H1 (cell line): ENCODE measurements at regions not wholly inside any gene's neighbourhood (a gene's known extent, or its start where the extent isn't known, plus 50 kb on each side); places are given as distances from the start of the nearest gene placed in this dataset.

Experiments
- CEBPB ChIP-seq: IDR thresholded peaks from 2 replicates; pipeline ENCODE4 v1.6.1; 2012; ENCODE audit warnings: low read depth, low read length
- CTCF ChIP-seq, 3 experiments: IDR thresholded peaks; 1 replicate in 2 of 3; 2 replicates in 1 of 3; pipeline versions ENCODE4 v1.5.1 to v1.6.1; 2011; ENCODE audit warnings: low read length in 3 of 3, mild to moderate bottlenecking in 3 of 3, inconsistent platforms in 2 of 3, low read depth in 1 of 3, moderate library complexity in 1 of 3; ENCODE audit not compliant: insufficient read depth in 1 of 3; ENCODE audit errors: control extremely low read depth in 1 of 3
- EP300 ChIP-seq, 2 experiments: IDR thresholded peaks; 1 replicate in 1 of 2; 2 replicates in 1 of 2; pipeline ENCODE4 v1.6.1; 2011 to 2012; ENCODE audit warnings: low read depth in 2 of 2, low read length in 2 of 2, mild to moderate bottlenecking in 2 of 2, borderline replicate concordance in 1 of 2, inconsistent platforms in 1 of 2, moderate library complexity in 1 of 2
- MAX ChIP-seq: IDR thresholded peaks from 2 replicates; pipeline ENCODE4 v1.6.1; 2012; ENCODE audit warnings: inconsistent platforms
- POLR2A ChIP-seq, 2 experiments: IDR thresholded peaks; 1 replicate in 1 of 2; 2 replicates in 1 of 2; pipeline ENCODE4 v1.6.1; 2011; ENCODE audit warnings: low read depth in 2 of 2, low read length in 2 of 2, mild to moderate bottlenecking in 2 of 2; ENCODE audit errors: control extremely low read depth in 1 of 2
- POU5F1 ChIP-seq: IDR thresholded peaks from 2 replicates; pipeline ENCODE4 v1.6.1; 2011; ENCODE audit warnings: low read depth, mild to moderate bottlenecking, low read length, moderate library complexity
- RAD21 ChIP-seq, 2 experiments: IDR thresholded peaks in 1 of 2; conservative IDR thresholded peaks in 1 of 2; 2 replicates each; pipeline ENCODE4 v1.6.1; 2011; ENCODE audit warnings: low read depth in 2 of 2, low read length in 2 of 2, improper control_type of control experiment in 1 of 2, inconsistent platforms in 1 of 2, mild to moderate bottlenecking in 1 of 2, moderate library complexity in 1 of 2
- YY1 ChIP-seq: IDR thresholded peaks from 2 replicates; pipeline ENCODE4 v1.6.1; 2011; ENCODE audit warnings: low read depth, mild to moderate bottlenecking, low read length
- ZNF274 ChIP-seq: IDR thresholded peaks from 2 replicates; pipeline ENCODE4 v1.7.0; 2012; ENCODE audit warnings: low read length, borderline replicate concordance; ENCODE audit errors: extremely low read depth

- no peak for TF ChIP-seq CTCF (IDR thresholded peaks at IDR 0.05; ENCODE audit: control extremely low read depth in 1 of 3, insufficient read depth in 1 of 3, low read depth in 1 of 3, low read length in 3 of 3)
- no peak for TF ChIP-seq POU5F1
- no peak for TF ChIP-seq POLR2A (IDR thresholded peaks at IDR 0.05; ENCODE audit: control extremely low read depth in 1 of 2, low read depth in 2 of 2, low read length in 2 of 2)
- TF ChIP-seq YY1 = no peak
- no peak for TF ChIP-seq RAD21 (IDR thresholded peaks at IDR 0.05 in 1 of 2, conservative IDR thresholded peaks at IDR 0.05 in 1 of 2; ENCODE audit: low read depth in 2 of 2, low read length in 2 of 2)
- TF ChIP-seq EP300 (IDR thresholded peaks at IDR 0.05; ENCODE audit: borderline replicate concordance in 1 of 2, low read depth in 2 of 2, low read length in 2 of 2) = no peak
- TF ChIP-seq CEBPB = no peak
- TF ChIP-seq MAX = no peak
- no peak for TF ChIP-seq ZNF274
Observed at GRCh38 chr4:145414226-145414625, 67.4 kb upstream of the SMAD1 start.
